ENCODE measurements at regions not wholly inside any gene's neighbourhood (a gene's known extent, or its start where the extent isn't known, plus 50 kb on each side); places are given as distances from the start of the nearest gene placed in this dataset.
"Not testable (repeated sequence)": the region's sequence is repeated elsewhere in the genome, so short reads cannot be mapped to it uniquely, and the experiment has no call there.

DNA sequence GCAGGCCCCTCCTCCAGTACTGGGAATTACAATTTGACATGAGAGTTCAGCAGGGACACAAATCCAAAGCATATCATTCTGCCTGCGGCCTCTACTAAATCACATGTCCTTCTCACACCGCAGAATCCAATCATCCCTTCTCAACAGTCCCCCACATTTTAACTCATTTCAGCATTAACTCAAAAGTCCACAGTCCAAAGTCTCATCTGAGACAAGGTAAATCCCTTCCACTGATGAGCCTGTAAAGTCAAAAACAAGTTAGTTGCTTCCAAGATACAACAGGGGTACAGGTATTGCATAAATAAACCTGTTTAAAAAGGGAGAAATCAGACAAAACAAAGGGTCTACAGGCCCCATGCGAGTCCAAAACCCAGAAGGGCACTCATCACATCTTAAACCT, 64.0 kb downstream of the EBNA1BP2 start:
- in situ Hi-C loops (cut with HindIII; ENCODE audit: low pct_unique_long_range_greater_than_20kb, low sequenced_read_pairs), result no loop called here
- DNase-seq (ENCODE audit: low read depth, low spot score), result no peak

DNA sequence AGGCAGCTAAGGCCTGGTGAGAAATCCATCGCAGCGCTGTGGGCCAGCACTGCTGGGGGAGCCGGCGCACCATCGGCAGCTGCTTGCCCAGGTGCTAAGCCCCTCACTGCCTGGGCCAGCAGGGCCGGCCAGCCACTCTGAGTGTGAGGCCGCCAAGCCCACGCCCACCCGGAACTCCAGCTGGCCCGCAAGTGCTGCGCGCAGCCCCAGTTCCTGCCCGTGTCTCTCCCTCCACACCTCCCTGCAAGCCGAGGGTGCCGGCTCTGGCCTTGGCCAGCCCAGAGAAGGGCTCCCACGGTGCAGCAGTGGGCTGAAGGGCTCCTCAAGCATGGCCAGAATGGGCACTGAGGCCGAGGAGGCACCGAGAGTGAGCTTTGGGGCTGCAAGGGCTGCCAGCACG, 64.4 kb downstream of the EBNA1BP2 start:
- in situ Hi-C loops (cut with HindIII; ENCODE audit: low pct_unique_long_range_greater_than_20kb, low sequenced_read_pairs), result no loop called here
- DNase-seq (ENCODE audit: low read depth, low spot score), result no peak

DNA sequence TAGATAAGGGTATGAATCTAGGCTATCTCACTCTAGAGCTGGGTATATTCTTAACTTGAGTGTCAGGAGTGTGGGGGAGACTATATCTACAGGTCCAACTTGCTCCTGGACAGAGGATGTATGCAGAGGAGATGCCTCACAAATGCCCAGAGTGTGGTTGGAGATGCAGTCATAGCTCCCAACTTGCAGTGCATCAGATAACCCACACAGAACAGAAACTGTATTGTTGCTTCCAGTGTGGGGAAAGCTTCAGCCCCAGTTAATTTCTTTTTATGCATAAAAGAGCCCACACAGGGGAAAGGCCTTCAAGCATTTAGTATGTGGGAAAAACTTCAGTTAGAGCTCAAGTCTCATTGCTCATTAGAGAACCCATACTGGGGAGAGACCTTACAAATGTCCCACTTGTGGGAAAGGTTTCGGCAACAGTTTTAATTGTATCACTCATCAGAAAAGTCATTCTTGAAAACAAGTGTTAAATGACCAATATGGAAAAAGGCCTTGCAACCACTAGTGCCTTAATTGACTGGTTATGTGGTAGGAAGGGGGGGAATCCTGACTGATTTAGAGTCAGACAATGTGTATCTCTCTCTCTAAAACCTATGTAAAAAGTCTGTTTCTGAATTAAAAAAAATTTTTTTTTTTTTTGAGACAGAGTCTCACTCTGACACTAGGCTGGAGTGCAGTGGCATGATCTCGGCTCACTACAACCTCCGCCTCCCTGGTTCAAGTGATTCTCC, 67.9 kb downstream of the EBNA1BP2 start:
- no peak for DNase-seq (ENCODE audit: low read depth, low spot score)
- in situ Hi-C loops (cut with HindIII; ENCODE audit: low pct_unique_long_range_greater_than_20kb, low sequenced_read_pairs), result no loop called here

DNA sequence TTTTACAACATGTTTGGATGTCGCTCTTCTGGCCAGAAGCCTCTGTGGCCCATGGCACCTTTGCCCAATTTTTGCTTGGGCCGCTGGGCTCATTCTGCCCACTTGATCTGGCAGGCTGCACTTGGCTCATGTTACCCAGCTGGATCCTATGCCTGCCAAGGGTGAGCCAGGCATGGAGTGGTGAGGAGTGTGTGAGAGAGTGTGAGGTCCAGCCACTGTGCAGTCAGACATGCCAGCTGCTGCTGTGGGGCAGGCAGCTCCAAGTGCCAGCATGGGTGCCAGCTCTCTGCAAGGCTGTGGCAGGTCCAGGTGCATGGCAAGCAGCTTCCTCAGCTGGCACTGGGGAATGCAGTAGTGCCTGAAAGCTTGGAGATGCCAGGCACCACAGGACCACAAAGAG, 71.0 kb downstream of the EBNA1BP2 start:
- in situ Hi-C loops (cut with HindIII; ENCODE audit: low pct_unique_long_range_greater_than_20kb, low sequenced_read_pairs), result no loop called here
- no peak for DNase-seq (ENCODE audit: low read depth, low spot score)

DNA sequence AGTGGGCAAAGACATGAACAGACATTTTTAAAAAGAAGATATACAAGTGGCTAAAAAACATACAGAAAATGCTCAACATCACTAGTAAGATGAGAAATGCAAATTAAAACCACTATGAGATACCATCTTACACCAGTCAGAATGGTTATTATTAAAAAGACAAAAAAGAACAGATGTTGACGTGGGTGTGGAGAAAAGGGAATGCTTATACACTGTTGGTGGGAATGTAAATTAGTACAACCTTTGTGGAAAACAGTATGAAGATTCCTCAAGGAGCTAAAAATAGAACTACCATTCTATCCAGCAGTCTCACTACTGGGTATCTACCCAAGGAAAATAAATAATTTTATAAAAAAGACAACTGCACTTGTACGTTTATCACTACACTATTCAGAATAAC, 73.9 kb downstream of the EBNA1BP2 start:
- in situ Hi-C loops (cut with HindIII; ENCODE audit: low pct_unique_long_range_greater_than_20kb, low sequenced_read_pairs), result no loop called here
- DNase-seq (ENCODE audit: low read depth, low spot score), result no peak

DNA sequence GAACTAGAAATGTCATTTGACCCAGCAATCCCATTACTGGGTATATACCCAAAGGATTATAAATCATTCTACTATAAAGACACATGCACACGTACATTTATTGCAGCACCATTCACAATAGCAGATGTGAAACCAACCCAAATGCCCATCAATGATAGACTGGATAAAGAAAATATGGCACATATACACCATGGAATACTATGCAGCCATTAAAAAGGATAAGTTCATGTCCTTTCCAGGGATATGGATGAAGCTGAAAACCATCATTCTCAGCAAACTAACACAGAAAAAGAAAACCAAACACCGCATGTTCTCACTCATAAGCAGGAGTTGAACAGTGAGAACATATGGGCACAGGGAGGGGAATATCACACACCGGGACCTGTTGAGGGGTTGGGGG, 75.6 kb downstream of the EBNA1BP2 start:
- in situ Hi-C loops (cut with HindIII; ENCODE audit: low pct_unique_long_range_greater_than_20kb, low sequenced_read_pairs); DNase-seq (ENCODE audit: low read depth, low spot score): not testable (repeated sequence)

DNA sequence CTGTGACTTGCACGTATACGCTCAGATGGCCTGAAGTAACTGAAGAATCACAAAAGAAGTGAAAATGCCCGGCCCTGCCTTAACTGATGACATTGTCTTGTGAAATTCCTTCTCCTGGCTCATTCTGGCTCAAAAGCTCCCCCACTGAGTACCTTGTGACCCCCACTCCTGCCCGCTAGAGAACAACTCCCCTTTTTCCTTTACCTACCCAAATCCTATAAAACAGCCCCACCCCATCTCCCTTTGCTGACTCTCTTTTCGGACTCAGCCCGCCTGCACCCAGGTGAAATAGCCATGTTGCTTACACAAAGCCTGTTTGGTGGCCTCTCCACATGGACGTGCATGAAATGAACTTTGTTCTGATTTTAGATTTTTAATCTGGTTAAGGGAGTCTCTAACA, 81.3 kb downstream of the EBNA1BP2 start:
- in situ Hi-C loops (cut with HindIII; ENCODE audit: low pct_unique_long_range_greater_than_20kb, low sequenced_read_pairs); DNase-seq (ENCODE audit: low read depth, low spot score): not testable (repeated sequence)

DNA sequence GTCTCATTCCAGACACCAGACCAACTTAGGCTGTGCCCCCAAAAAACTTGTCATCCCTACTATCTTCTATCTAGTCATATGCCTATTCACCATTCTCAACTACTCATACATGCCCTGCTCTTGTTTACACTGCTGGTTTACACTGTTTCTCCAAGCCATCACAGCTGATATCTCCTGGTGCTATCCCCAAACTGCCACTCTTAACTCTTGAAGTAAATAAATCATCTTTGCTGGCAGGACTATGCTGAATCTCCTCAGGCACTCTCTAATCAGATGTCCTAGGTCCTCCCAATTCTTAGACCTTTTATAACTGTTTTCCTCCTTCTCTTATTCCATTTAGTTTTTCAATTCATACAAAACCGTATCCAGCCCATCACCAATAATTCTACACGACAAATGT, 81.9 kb downstream of the EBNA1BP2 start:
- DNase-seq (ENCODE audit: low read depth, low spot score); in situ Hi-C loops (cut with HindIII; ENCODE audit: low pct_unique_long_range_greater_than_20kb, low sequenced_read_pairs): not testable (repeated sequence)

DNA sequence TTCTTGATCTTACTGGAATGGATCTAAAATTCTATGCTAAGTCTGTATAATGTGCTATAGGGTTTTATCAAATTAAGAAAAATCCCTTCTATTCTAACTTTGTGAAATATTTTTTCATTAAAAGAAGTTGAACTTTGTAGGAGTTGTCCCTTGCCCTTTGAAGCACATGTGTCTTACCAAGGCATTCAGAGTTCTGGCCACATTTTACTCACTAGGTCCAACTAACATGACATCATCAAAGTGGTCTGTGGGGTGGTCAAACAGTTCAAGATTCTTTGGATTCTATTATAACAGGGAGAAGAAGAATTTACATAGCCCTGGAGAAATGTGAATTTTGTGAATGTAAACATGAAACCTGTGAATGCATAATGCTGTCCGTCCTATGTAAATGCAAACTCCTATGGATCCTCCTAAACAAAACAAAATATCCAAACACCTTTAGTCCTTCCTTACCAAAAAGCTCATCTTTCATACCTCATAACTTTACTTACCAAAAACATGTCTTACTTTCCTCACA, 88.7 kb downstream of the EBNA1BP2 start:
- DNase-seq (ENCODE audit: low read depth, low spot score), result no peak
- in situ Hi-C loops (cut with HindIII; ENCODE audit: low pct_unique_long_range_greater_than_20kb, low sequenced_read_pairs), result no loop called here

DNA sequence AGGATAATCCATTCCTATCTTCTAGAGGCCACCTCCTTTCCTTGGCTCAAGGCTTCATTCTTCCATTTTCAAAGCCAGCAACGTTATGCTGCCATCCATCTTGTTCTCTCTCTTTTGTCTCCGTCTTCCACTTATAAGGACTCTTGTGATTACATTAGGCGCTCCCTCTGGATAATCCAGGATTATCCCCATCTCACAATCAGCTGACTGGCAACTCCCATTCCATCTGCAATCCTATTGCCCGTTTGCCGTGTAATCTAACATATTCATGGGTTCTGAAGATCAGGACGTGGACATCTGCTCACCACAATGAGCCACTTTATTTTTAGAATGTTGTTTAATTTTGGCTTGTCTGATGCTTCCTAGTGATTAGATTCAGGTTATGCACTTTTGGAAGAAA, 89.3 kb downstream of the EBNA1BP2 start:
- no peak for DNase-seq (ENCODE audit: low read depth, low spot score)
- in situ Hi-C loops (cut with HindIII; ENCODE audit: low pct_unique_long_range_greater_than_20kb, low sequenced_read_pairs), result no loop called here

DNA sequence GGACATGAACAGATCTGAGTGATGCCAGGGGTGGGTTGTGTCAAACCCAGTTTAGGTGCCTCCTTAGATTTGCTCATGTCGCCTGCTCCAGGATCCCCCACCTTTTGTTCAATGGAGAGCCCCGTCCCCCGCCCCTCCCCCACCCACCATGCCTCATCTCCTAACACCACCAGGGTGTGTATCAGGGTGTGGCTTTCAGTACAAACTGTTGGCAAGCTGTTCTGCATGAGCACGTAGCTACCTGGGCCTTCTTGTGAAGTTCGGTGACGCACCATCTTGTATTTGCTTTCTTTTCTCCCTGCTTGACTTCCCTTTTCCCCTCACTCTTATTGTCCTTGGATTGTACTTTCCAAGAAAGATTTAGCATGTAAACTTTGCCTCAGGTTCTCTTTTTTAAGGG, 94.8 kb downstream of the EBNA1BP2 start:
- in situ Hi-C loops (cut with HindIII; ENCODE audit: low pct_unique_long_range_greater_than_20kb, low sequenced_read_pairs), result no loop called here
- no peak for DNase-seq (ENCODE audit: low read depth, low spot score)

DNA sequence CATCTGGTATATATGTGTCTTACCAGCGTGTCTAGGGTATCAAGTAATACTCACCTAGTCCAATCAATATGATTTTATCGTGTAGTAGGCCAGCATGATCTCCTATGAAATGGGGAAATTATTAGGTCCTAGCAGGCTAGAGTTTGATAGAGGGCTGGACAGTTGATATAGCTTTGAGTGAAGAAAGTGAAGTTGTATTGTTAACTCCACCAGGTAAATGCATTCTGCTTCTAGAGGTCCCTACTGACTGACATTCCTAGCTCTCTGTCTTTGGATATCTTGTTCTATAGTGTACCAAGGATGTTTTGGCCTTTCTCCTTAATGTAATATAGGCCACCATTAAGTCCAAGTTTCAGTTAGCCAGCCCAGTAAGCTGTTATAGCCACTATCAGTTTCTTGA, 97.4 kb downstream of the EBNA1BP2 start:
- in situ Hi-C loops (cut with HindIII; ENCODE audit: low pct_unique_long_range_greater_than_20kb, low sequenced_read_pairs), result no loop called here

DNA sequence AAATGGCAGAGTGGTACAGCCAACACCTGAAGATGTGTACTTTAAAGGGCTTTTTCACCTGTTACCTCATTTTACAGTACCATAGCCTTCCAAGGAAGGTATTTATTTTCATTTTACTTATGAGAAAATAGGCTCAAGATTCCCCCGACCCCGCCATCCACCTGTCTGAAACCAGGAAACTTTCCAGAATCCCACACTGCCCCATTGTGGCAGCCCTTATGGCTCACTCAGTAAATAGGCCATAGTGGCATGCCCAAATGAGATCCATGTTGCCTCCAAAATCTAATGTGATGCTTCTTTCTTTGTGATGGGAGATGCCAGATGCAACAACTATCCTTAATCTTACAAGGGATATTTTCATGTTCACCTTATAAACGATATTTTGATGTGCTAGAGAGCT, 97.8 kb downstream of the EBNA1BP2 start:
- in situ Hi-C loops (cut with HindIII; ENCODE audit: low pct_unique_long_range_greater_than_20kb, low sequenced_read_pairs), result no loop called here
- DNase-seq (ENCODE audit: low read depth, low spot score), result peak; percentile 27

More for the DNA sequence above, 97.4 kb downstream of the EBNA1BP2 start:
- no peak for DNase-seq (ENCODE audit: low read depth, low spot score)

DNA sequence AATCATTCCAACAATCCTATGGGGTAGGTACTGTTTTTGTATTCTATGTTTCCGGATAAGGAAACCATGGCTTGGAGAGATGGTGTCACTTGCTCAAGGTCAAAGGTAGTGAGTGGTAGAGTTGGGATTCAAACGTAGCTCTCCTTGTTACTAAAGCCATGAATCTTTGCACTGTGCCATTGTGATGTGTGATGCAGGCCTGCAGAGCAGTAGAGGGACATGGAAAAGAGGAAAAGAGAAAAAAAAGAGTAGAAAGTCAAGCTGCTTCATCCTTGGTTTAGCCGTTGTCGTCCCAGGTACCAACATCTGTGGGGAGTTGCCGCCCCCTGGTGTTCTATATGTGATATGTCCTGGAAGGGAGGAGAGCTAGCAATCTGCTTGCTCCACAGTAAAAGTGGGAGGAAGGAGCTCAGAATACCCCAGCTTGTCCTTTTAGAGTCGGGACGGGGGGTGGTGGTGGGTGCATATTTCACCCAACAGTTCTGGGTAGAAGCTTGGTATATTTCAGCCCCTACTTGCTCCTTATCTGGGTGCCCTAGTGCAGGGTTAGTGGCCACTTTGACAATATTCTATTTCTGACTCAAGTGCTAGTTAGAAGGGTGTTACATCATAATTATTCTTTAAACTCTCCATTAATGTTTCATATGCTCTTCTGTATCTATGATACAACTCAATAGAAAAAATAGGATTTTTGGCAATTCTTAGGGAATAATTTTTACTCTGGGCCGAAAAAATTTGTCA, 98.4 kb downstream of the EBNA1BP2 start:
- in situ Hi-C loops (cut with HindIII; ENCODE audit: low pct_unique_long_range_greater_than_20kb, low sequenced_read_pairs), result no loop called here
- peak; percentile 78 for DNase-seq (ENCODE audit: low read depth, low spot score)

DNA sequence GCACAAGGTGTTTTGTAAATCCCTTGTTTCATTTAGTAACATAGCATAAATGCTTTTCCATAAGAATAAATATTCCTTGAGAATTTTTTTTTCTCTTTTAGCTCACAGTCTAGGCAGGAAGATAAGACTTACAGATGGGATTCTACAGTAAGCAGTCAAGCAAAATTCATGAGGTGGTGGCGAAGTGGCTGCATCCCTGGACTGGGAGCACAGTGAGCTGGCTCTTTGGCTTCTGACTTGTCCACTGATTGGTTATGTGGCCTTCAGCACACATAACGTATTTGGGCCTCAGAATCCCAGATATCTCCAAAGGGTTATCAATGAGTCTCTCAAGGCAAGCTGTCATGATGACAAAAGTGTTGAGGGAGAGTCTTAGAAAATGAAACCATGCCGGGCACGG, 99.8 kb downstream of the EBNA1BP2 start:
- DNase-seq (ENCODE audit: low read depth, low spot score), result no peak
- in situ Hi-C loops (cut with HindIII; ENCODE audit: low pct_unique_long_range_greater_than_20kb, low sequenced_read_pairs), result no loop called here

DNA sequence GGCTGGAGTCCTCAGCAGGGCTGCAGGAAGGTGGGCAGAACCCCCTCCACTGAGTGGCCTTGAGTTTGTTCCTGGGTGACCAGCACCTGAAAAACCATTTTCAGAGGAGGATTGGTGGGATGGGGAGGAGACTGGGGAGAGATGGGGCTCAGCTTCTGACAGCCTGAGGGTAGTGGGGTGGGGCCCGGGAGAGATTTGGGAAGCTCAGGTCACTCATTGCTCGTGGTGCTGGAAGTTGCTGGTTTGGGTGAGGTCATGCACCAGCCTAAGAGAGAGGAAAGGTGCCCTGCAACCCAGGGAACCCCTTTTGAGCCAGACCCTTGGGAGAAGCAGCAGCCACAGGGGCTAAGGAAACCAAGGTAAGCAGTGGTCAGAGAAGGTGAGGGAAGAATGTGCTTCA, 100.8 kb downstream of the EBNA1BP2 start:
- DNase-seq (ENCODE audit: low read depth, low spot score), result no peak
- in situ Hi-C loops (cut with HindIII; ENCODE audit: low pct_unique_long_range_greater_than_20kb, low sequenced_read_pairs), result no loop called here

DNA sequence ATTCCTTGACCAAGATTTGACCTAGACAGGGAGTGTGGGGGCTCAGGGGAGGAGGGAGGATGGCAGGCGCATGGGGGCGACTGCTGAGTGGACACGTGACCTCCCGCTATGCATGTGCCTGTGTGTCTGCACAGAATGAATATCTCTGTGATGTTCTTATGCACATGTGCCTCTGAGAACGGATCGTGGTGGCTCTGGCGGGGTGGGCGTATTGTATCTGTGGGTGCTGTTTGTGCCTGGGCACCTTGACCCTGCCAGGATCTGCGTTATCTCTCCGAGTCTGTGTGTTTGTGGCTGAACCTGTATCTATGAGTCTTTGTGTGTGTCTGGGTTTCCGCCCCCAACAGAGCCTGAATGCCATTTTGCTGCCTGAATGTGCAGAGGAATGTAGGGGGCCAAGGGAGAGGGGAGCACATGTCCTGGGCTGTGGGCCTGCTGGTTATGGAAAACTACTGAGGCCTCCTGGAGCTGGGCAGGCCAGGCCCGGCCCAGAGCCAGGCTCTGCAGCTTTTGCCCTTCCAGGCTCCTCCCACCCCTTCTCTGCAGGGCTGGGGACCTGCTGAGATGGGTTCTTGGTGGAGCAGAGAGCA, 102.5 kb downstream of the EBNA1BP2 start:
- no peak for DNase-seq (ENCODE audit: low read depth, low spot score)
- in situ Hi-C loops (cut with HindIII; ENCODE audit: low pct_unique_long_range_greater_than_20kb, low sequenced_read_pairs), result no loop called here

DNA sequence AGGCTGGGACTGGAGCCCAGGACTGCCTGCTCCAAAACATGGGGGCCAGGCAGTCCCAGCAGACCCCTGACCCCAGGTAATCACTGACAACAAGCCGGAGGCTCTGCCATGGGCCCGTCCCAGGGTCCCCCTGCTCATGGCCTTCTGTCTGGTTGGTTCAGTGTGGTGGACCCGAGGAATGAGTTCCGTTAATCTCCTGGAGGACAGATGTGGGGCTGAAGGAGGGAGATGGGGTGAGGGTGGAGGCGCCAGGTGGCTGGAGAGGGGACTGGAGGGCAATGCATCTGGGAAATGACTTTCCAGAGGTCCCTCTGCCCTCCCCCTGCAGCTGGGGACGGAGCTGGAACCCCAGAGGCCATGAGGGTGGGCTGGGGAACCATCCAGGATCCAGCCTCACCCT, 103.2 kb downstream of the EBNA1BP2 start:
- no peak for DNase-seq (ENCODE audit: low read depth, low spot score)
- in situ Hi-C loops (cut with HindIII; ENCODE audit: low pct_unique_long_range_greater_than_20kb, low sequenced_read_pairs), result no loop called here
